ENCODE measurements at regions not wholly inside any gene's neighbourhood (a gene's known extent, or its start where the extent isn't known, plus 50 kb on each side); places are given as distances from the start of the nearest gene placed in this dataset.

- TF ChIP-seq CTCF (conservative IDR thresholded peaks at IDR 0.05; ENCODE audit: low read depth, low read length) (no peak), CEBPB (IDR thresholded peaks at IDR 0.05; ENCODE audit: low read depth, low read length) (no peak), RAD21 (IDR thresholded peaks at IDR 0.05; ENCODE audit: low read length) (no peak), RFX5 (IDR thresholded peaks at IDR 0.05; ENCODE audit: low read depth, low read length) (no peak), POLR2A (IDR thresholded peaks at IDR 0.05; ENCODE audit: low read depth, low read length) (no peak)
These were observed 96.0 kb upstream of the MAX start for GRCh38 chr14:65198346-65198745.

Data from IMR-90 (cell line).